SK-N-MC (cell line): ENCODE measurements at regions not wholly inside any gene's neighbourhood (a gene's known extent, or its start where the extent isn't known, plus 50 kb on each side); places are given as distances from the start of the nearest gene placed in this dataset.

Experiments used
- DNase-seq: peaks from one replicate; pipeline ENCODE4 v3.0.0-alpha.2; 2011; ENCODE audit warnings: low read depth, low spot score
- H3K27ac ChIP-seq: fragments of 200-600 bp; sonication (generic); 2 replicates; pipeline ENCODE4 v1.5.1; 2016; ENCODE audit warnings: mixed run types
- H3K36me3 ChIP-seq: fragments of 200-600 bp; sonication (generic); 2 replicates; pipeline ENCODE4 v1.6.1; 2017; ENCODE audit warnings: antibody characterized with exemption, low read length, mixed read lengths; ENCODE audit not compliant: insufficient read depth
- H3K4me3 ChIP-seq: fragments of 200-600 bp; sonication (generic); 2 replicates; pipeline ENCODE4 v1.5.1; 2016
- H3K9ac ChIP-seq: fragments of 200-600 bp; sonication (generic); 2 replicates; pipeline ENCODE4 v1.8.0; 2017; ENCODE audit warnings: mixed run types, mixed read lengths; ENCODE audit not compliant: insufficient read length
- H3K9me3 ChIP-seq: fragments of 200-600 bp; sonication (generic); 2 replicates; pipeline ENCODE4 v1.6.1; 2017; ENCODE audit warnings: low read depth, mild to moderate bottlenecking, antibody characterized with exemption, low read length, moderate library complexity, mixed read lengths
- EZH2 ChIP-seq: fragments of 200-600 bp; sonication (generic); IDR thresholded peaks from one replicate; pipeline ENCODE4 v1.6.1; 2017; ENCODE audit warnings: antibody characterized with exemption
- FOXP2 ChIP-seq: optimal IDR thresholded peaks from 2 replicates; pipeline ENCODE3; 2011; ENCODE audit warnings: mild to moderate bottlenecking, moderate library complexity; ENCODE audit not compliant: insufficient read depth; ENCODE audit errors: extremely low read length, control extremely low read depth
- POLR2AphosphoS5 ChIP-seq: IDR thresholded peaks from 2 replicates; pipeline ENCODE4 v1.6.1; 2012; ENCODE audit warnings: mild to moderate bottlenecking, low read depth, low read length, borderline replicate concordance

DNA sequence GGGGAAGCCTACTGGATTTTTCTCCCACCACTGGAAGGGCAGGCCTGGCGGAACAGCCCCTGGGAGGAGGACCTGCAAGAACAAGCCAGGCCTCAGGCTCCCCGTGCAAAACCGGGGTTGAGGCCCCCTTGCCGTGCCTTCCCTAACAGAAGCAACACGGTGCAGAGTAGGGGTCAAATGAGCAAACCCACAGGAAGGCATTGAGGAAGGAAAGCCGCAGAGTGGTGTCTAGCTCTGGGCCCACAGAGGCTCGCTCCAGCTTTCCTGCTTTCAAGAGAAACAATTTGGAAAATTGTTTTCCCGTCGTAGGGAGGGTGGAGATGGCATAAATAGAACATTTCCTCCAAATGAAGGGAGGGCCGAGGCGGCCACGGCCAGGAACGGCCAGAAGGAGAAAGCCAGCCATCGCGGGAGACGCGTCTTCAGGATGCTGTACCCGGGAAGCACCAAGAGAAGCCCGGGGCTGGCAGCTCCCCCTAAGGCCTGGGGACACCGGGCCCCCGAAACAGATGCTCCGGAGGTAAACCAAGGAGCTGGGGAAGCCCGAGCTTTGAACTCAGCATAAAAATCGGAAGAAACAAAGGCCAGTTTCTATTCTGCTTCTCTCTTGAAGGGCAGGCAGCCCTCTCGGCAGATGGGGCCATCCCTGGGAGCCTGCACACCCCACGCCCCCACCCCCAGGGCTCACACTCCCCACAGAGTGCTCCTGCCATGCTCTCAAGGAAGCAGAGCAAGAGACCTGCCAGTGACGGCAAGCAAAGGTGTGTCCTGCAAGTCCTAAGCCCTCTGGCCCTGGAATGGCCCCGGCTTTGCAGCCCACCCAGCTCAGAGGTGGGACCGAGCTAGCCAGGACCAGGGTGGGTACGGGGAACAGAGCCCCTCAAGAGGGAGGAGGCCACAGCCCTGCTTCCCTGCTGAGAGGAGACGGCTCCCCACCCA lies 92.0 kb downstream of the RBFOX3 start:
- H3K36me3 ChIP-seq: no peaks in the 10 kb centered on the region
- no peak for DNase-seq
- H3K9ac ChIP-seq: no peak overlapping the region
- H3K9me3 ChIP-seq: no peaks in the 10 kb centered on the region
- no peak for TF ChIP-seq FOXP2
- no peak for TF ChIP-seq EZH2
- no peak for TF ChIP-seq POLR2AphosphoS5
- H3K4me3 ChIP-seq: no peak overlapping the region
- H3K27ac ChIP-seq: no peak overlapping the region

DNA sequence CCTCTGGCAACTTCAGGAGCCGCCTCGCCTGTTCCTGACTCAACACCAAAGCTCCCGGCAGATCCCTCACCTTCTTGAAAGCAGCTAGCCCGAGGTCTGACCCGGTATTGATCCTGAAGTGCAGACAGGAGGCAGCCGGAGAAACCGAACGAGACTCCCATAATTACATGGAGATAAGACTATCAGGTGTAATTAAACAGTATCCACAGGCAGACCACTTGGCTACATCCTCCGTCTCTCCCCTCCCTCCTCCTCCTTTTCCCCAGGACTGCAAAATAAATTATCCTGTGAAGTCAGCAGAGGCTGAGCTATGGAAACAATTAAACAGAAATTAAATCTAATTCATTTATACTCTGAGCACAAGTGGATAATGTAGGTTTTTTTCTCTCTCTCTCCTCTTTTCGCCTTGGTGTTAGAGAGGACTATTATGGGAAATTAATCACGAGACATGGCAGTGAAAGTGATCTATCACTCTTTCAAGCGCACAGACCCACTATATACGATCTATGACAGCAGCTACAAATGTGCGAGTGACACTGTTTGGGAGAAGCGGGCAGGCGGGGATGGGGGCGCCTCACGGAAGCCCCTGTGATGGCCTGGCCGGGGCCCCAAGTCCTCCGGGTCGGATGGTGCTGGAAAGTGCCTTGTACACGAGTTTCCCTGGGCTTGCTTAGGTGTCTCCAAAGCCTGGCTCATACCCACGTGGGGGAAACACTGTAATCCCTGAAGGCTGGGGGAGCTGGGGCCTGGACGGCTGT lies 92.8 kb downstream of the RBFOX3 start:
- Histone ChIP-seq H3K9ac (no peak overlapping the region), H3K4me3 (no peak overlapping the region), H3K36me3 (no peaks in the 10 kb centered on the region), H3K9me3 (no peaks in the 10 kb centered on the region), H3K27ac (no peak overlapping the region)
- DNase-seq: no peak
- TF ChIP-seq FOXP2 (no peak), POLR2AphosphoS5 (no peak)

DNA sequence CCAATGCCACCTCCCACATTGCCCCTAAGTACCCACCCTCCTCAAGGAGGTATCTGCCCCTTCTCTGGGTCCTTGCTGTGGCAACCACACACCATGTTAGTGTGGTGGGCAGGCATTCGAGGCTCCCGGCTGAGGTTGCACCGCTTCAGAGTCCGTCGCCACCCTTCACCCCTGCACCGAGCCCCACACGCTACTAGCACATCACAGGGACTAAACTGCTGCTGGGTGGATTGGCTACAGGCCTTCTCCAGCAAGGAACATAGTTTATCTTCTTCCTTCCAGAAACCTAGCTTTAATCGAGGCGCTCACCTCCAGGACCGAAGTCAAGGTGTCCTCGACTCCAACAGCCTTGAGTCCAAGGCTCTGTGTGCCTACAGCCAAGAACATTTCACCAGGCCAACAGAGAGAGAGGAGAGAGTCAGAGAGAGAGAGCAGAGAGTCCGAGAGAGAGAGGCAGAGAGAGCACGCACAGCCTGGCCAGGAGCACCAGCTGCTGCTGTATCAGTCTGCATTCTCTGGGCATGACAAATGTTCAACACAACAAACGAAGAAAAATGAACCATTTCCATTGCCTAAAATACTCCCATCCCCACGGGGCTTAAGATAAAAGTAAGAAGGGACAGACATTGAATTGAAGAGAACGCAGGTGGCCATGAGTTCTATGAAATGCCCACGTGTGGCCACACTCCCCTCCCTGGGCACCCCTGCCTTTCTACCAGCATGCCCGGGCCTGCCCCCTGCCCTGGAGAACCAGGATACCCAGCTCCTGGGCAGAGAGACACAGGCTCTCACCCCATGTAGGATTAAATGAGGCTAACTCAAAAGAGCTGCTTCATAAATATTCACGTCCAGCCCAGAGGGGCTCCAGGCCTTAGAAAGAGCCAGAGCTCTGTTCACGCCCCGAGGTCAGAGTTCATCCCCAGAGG lies 94.9 kb downstream of the RBFOX3 start:
- Histone ChIP-seq H3K36me3 (no peaks in the 10 kb centered on the region), H3K27ac (no peak overlapping the region), H3K4me3 (no peak overlapping the region), H3K9ac (no peak overlapping the region), H3K9me3 (no peaks in the 10 kb centered on the region)
- TF ChIP-seq POLR2AphosphoS5: no peak
- TF ChIP-seq EZH2: no peak
- no peak for TF ChIP-seq FOXP2
- no peak for DNase-seq

DNA sequence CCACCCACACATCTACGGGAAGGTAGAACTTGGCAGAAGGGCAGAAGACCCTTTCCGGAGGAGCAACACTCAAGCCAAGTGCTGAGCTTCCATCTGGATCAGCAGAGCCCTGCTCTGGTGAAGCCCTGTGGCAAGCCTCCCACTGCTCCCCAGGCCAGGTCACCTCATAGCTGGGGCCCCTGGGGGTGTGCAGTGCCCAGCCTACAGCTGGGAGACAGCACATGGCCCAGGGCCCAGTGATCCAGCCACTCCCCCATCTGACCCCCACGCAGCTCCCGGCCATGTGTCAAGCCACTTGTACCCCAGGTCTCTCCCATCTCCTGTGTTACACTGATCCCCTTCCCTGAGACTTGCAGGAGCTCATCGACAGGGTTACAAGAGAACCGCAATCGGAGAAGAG lies 95.7 kb downstream of the RBFOX3 start:
- H3K4me3 ChIP-seq: no peak overlapping the region
- DNase-seq: no peak
- H3K9me3 ChIP-seq: no peaks in the 10 kb centered on the region
- no peaks in the 10 kb centered on the region for H3K36me3 ChIP-seq
- TF ChIP-seq EZH2 (no peak), FOXP2 (no peak), POLR2AphosphoS5 (no peak)
- H3K27ac ChIP-seq: no peak overlapping the region
- no peak overlapping the region for H3K9ac ChIP-seq

DNA sequence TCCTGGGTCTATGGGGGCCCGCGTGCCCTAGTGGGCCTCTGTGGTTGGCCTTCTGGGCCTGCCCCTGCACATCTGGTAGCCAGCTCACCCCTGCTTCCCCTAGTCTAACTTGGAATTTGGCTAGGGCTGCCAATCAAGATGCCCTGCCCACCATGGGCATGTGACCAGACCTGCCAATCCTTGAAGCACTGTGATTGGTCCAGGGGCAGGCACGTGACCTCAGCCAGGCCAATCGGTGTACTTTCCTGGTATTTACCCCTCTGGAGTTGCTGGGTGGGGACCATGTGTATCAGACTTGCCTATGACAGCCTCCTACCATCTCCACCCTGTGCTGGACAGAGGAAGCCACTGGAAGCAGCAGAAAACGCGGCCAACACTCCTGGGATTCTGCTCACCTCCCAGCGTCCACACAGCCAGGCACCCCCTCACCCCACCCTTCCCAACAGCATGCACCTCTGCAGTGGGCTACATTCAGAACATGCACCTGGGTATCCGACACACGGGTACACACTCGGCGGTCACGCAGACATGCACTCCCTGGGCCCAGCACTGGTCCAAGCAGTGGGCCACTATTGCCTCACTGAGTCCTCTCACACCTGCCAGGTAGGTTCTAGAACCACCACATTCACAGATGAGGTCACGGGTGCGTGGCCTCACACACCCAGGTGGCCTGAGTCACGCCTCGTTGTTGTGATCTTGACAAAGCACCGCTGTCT lies 96.9 kb downstream of the RBFOX3 start:
- no peak for DNase-seq
- H3K9ac ChIP-seq: no peak overlapping the region
- H3K4me3 ChIP-seq: no peak overlapping the region
- no peaks in the 10 kb centered on the region for H3K36me3 ChIP-seq
- TF ChIP-seq POLR2AphosphoS5: no peak
- TF ChIP-seq EZH2: no peak
- TF ChIP-seq FOXP2: no peak
- no peaks in the 10 kb centered on the region for H3K9me3 ChIP-seq
- no peak overlapping the region for H3K27ac ChIP-seq

DNA sequence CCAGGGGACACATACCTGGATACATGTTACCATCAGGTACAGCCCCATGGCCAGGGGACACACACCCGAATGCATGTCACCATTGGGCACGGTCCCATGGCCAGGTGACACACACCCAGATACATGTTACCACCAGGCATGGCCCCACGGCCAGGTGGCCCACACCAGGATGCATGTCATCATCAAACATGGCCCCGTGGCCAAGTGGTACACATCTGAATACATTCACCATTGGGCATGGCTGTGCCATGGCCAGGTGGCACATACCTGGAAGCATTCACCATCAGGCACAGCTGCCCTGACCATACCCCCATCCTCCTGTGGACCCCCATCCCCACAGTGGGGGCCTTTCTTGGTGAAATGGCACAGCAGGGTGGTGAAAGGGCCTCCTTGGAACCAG lies 97.6 kb downstream of the RBFOX3 start:
- no peaks in the 10 kb centered on the region for H3K9me3 ChIP-seq
- no peak overlapping the region for H3K4me3 ChIP-seq
- no peak overlapping the region for H3K9ac ChIP-seq
- TF ChIP-seq POLR2AphosphoS5 (no peak), EZH2 (no peak), FOXP2 (no peak)
- no peaks in the 10 kb centered on the region for H3K36me3 ChIP-seq
- no peak overlapping the region for H3K27ac ChIP-seq
- no peak for DNase-seq

DNA sequence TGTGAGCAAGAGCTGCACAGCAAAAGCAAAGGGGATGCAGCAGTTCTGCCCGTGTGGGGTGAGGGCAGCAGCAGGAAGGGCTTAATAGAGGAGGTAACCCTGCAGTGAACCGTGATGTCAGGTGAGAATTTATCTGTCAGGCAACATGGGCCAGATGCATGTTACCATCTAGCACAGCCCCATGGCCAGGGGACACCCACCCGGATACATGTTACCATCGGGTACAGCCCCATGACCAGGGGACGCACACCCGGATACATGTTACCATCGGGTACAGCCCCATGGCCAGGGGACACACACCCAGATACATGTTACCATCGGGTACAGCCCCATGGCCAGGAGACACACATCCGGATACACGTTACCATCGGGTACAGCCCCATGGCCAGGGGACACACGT lies 99.4 kb downstream of the RBFOX3 start:
- TF ChIP-seq EZH2: no peak
- H3K9me3 ChIP-seq: no peaks in the 10 kb centered on the region
- no peak overlapping the region for H3K27ac ChIP-seq
- H3K4me3 ChIP-seq: no peak overlapping the region
- DNase-seq: no peak
- no peaks in the 10 kb centered on the region for H3K36me3 ChIP-seq
- H3K9ac ChIP-seq: no peak overlapping the region
